Stimulated activated effector memory CD8-positive, alpha-beta T cell treated with anti-CD3 and anti-CD28 coated beads, Interleukin-12 subunit alpha, Interleukin-12 subunit beta, amount 100 ng/mL, for 72 hours (primary cell): ENCODE measurements at regions not wholly inside any gene's neighbourhood (a gene's known extent, or its start where the extent isn't known, plus 50 kb on each side); places are given as distances from the start of the nearest gene placed in this dataset.
A peak's percentile ranks its signal among the peaks of the same experiment; 100 is the strongest.

Experiments
- ATAC-seq: fragments of 150-1000 bp; cut with Tn5 transposase; 2 replicates; pipeline ENCODE4 v1.10.0; 2021
- DNase-seq, 2 donors: peaks; one replicate each; pipeline ENCODE4 v3.0.0; 2021 to 2022; ENCODE audit warnings: low spot score in 2 of 2
- H3K27ac Mint-ChIP-seq: one replicate; pipeline ENCODE4 v1.8.0; 2022; ENCODE audit warnings: mild to moderate bottlenecking, mixed read lengths
- H3K36me3 Mint-ChIP-seq: one replicate; pipeline ENCODE4 v1.8.0; 2022; ENCODE audit warnings: mild to moderate bottlenecking, mixed read lengths
- H3K4me1 Mint-ChIP-seq: one replicate; pipeline ENCODE4 v1.8.0; 2022; ENCODE audit warnings: mixed read lengths
- H3K4me3 Mint-ChIP-seq: one replicate; pipeline ENCODE4 v1.8.0; 2022; ENCODE audit warnings: mild to moderate bottlenecking, mixed read lengths
- H3K9me3 Mint-ChIP-seq: one replicate; pipeline ENCODE4 v1.8.0; 2022; ENCODE audit warnings: mixed read lengths

- no peak overlapping the region for H3K4me3 Mint-ChIP-seq
- H3K4me1 Mint-ChIP-seq, result peaks cover 6% of the 10 kb centered on the region
- H3K9me3 Mint-ChIP-seq, result peaks cover 10% of the 10 kb centered on the region
- DNase-seq (no peak), ATAC-seq (no peak)
- no peaks in the 10 kb centered on the region for H3K36me3 Mint-ChIP-seq
- no peak overlapping the region for H3K27ac Mint-ChIP-seq
Measured at GRCh38 chr1:5555853-5556252, 436.4 kb downstream of the NPHP4 start.

- H3K9me3 Mint-ChIP-seq, result peaks cover 10% of the 10 kb centered on the region
- H3K36me3 Mint-ChIP-seq, result no peaks in the 10 kb centered on the region
- no peak overlapping the region for H3K4me3 Mint-ChIP-seq
- no peak overlapping the region for H3K27ac Mint-ChIP-seq
- DNase-seq, result no peak
- ATAC-seq, result no peak
- peaks cover 6% of the 10 kb centered on the region for H3K4me1 Mint-ChIP-seq
Measured at GRCh38 chr1:5554784-5555183, 437.4 kb downstream of the NPHP4 start.

- Mint-ChIP-seq H3K27ac (no peak overlapping the region), H3K4me1 (peaks cover 6% of the 10 kb centered on the region), H3K4me3 (no peak overlapping the region), H3K36me3 (no peaks in the 10 kb centered on the region), H3K9me3 (peaks cover 10% of the 10 kb centered on the region)
- DNase-seq, result peak in 1 of 2 donors; percentile 10
- ATAC-seq, result no peak
Measured at GRCh38 chr1:5554111-5554510, 438.1 kb downstream of the NPHP4 start.

- peaks cover 3% of the 10 kb centered on the region for H3K9me3 Mint-ChIP-seq
- no peak overlapping the region for H3K27ac Mint-ChIP-seq
- H3K36me3 Mint-ChIP-seq, result no peaks in the 10 kb centered on the region
- H3K4me3 Mint-ChIP-seq, result no peak overlapping the region
- H3K4me1 Mint-ChIP-seq, result peaks cover 6% of the 10 kb centered on the region
- ATAC-seq (peak; percentile 37), DNase-seq (no peak)
Measured at GRCh38 chr1:5552787-5553484, 439.3 kb downstream of the NPHP4 start.

- Mint-ChIP-seq H3K9me3 (peaks cover 3% of the 10 kb centered on the region), H3K36me3 (no peaks in the 10 kb centered on the region), H3K27ac (no peak overlapping the region)
Measured at GRCh38 chr1:5551274-5551975, 440.8 kb downstream of the NPHP4 start.

GRCh38 chr1:5548266-5548665 lies 444.0 kb downstream of the NPHP4 start:
- DNase-seq (no peak), ATAC-seq (no peak)
- no peaks in the 10 kb centered on the region for H3K36me3 Mint-ChIP-seq
- H3K4me3 Mint-ChIP-seq, result no peak overlapping the region
- H3K9me3 Mint-ChIP-seq, result no peaks in the 10 kb centered on the region
- no peak overlapping the region for H3K27ac Mint-ChIP-seq
- peaks cover 6% of the 10 kb centered on the region for H3K4me1 Mint-ChIP-seq

More at GRCh38 chr1:5551274-5551975, 440.8 kb downstream of the NPHP4 start:
- DNase-seq, result no peak
- ATAC-seq, result no peak
- no peak overlapping the region for H3K4me3 Mint-ChIP-seq
- H3K4me1 Mint-ChIP-seq, result peaks cover 6% of the 10 kb centered on the region

GRCh38 chr1:5543235-5543634 lies 449.0 kb downstream of the NPHP4 start:
- no peak for ATAC-seq
- H3K36me3 Mint-ChIP-seq, result no peaks in the 10 kb centered on the region
- no peak overlapping the region for H3K4me3 Mint-ChIP-seq
- no peak overlapping the region for H3K27ac Mint-ChIP-seq
- H3K9me3 Mint-ChIP-seq, result no peaks in the 10 kb centered on the region
- DNase-seq, result no peak
- no peaks in the 10 kb centered on the region for H3K4me1 Mint-ChIP-seq

- DNase-seq (peak in 1 of 2 donors; percentile 15), ATAC-seq (no peak)
- Mint-ChIP-seq H3K9me3 (peaks cover 7% of the 10 kb centered on the region), H3K36me3 (no peaks in the 10 kb centered on the region), H3K27ac (no peak overlapping the region), H3K4me3 (no peak overlapping the region), H3K4me1 (no peaks in the 10 kb centered on the region)
Measured at GRCh38 chr1:5532811-5533210, 459.4 kb downstream of the NPHP4 start.

GRCh38 chr1:5526822-5527551 lies 465.2 kb downstream of the NPHP4 start:
- H3K4me1 Mint-ChIP-seq, result no peaks in the 10 kb centered on the region

GRCh38 chr1:5526385-5526750 lies 465.9 kb downstream of the NPHP4 start:
- ATAC-seq, result no peak
- no peak overlapping the region for H3K27ac Mint-ChIP-seq
- H3K36me3 Mint-ChIP-seq, result no peaks in the 10 kb centered on the region

More at GRCh38 chr1:5526822-5527551, 465.2 kb downstream of the NPHP4 start:
- H3K27ac Mint-ChIP-seq, result no peak overlapping the region
- ATAC-seq, result no peak
- H3K9me3 Mint-ChIP-seq, result peaks cover 7% of the 10 kb centered on the region
- H3K36me3 Mint-ChIP-seq, result no peaks in the 10 kb centered on the region
- no peak overlapping the region for H3K4me3 Mint-ChIP-seq
- peak in 1 of 2 donors; percentile 40 for DNase-seq

GRCh38 chr1:5525597-5526384 lies 466.4 kb downstream of the NPHP4 start:
- no peaks in the 10 kb centered on the region for H3K4me1 Mint-ChIP-seq
- H3K9me3 Mint-ChIP-seq, result peaks cover 7% of the 10 kb centered on the region
- no peak overlapping the region for H3K4me3 Mint-ChIP-seq
- ATAC-seq (no peak), DNase-seq (peak in 1 of 2 donors; percentile 30)
- no peak overlapping the region for H3K27ac Mint-ChIP-seq
- H3K36me3 Mint-ChIP-seq, result no peaks in the 10 kb centered on the region

More at GRCh38 chr1:5526385-5526750, 465.9 kb downstream of the NPHP4 start:
- no peaks in the 10 kb centered on the region for H3K4me1 Mint-ChIP-seq
- peak in 1 of 2 donors; percentile 30 for DNase-seq
- H3K9me3 Mint-ChIP-seq, result peaks cover 7% of the 10 kb centered on the region
- H3K4me3 Mint-ChIP-seq, result no peak overlapping the region

- no peak overlapping the region for H3K4me3 Mint-ChIP-seq
Measured at GRCh38 chr1:5522531-5523145, 469.6 kb downstream of the NPHP4 start.

GRCh38 chr1:5519366-5520135 lies 472.7 kb downstream of the NPHP4 start:
- Mint-ChIP-seq H3K27ac (no peak overlapping the region), H3K9me3 (no peaks in the 10 kb centered on the region), H3K4me1 (no peaks in the 10 kb centered on the region), H3K36me3 (no peaks in the 10 kb centered on the region), H3K4me3 (no peak overlapping the region)
- no peak for ATAC-seq
- DNase-seq, result no peak

More at GRCh38 chr1:5522531-5523145, 469.6 kb downstream of the NPHP4 start:
- H3K27ac Mint-ChIP-seq, result no peak overlapping the region
- H3K36me3 Mint-ChIP-seq, result no peaks in the 10 kb centered on the region
- DNase-seq (peak in 1 of 2 donors; percentile 23), ATAC-seq (no peak)
- H3K9me3 Mint-ChIP-seq, result no peaks in the 10 kb centered on the region
- no peaks in the 10 kb centered on the region for H3K4me1 Mint-ChIP-seq

- ATAC-seq (no peak), DNase-seq (no peak)
- Mint-ChIP-seq H3K9me3 (no peaks in the 10 kb centered on the region), H3K4me3 (no peak overlapping the region), H3K27ac (no peak overlapping the region), H3K4me1 (no peaks in the 10 kb centered on the region), H3K36me3 (no peaks in the 10 kb centered on the region)
Measured at GRCh38 chr1:5516756-5517155, 475.5 kb downstream of the NPHP4 start.
